ENCODE measurements at regions not wholly inside any gene's neighbourhood (a gene's known extent, or its start where the extent isn't known, plus 50 kb on each side); places are given as distances from the start of the nearest gene placed in this dataset.

GRCh38 chr10:5583525-5584175 lies 58.9 kb downstream of the CALML3 start:
- TF ChIP-seq, protein P1, sequence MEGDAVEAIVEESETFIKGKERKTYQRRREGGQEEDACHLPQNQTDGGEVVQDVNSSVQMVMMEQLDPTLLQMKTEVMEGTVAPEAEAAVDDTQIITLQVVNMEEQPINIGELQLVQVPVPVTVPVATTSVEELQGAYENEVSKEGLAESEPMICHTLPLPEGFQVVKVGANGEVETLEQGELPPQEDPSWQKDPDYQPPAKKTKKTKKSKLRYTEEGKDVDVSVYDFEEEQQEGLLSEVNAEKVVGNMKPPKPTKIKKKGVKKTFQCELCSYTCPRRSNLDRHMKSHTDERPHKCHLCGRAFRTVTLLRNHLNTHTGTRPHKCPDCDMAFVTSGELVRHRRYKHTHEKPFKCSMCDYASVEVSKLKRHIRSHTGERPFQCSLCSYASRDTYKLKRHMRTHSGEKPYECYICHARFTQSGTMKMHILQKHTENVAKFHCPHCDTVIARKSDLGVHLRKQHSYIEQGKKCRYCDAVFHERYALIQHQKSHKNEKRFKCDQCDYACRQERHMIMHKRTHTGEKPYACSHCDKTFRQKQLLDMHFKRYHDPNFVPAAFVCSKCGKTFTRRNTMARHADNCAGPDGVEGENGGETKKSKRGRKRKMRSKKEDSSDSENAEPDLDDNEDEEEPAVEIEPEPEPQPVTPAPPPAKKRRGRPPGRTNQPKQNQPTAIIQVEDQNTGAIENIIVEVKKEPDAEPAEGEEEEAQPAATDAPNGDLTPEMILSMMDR (tag by site-specific recombination; IDR thresholded peaks at IDR 0.05) = no peak
- no peak for TF ChIP-seq ZNF133 (tag by site-specific recombination; IDR thresholded peaks at IDR 0.05)
- no peak for TF ChIP-seq ZNF274 (IDR thresholded peaks at IDR 0.05; ENCODE audit: low read length)
- TF ChIP-seq ZNF274 (tag by site-specific recombination; IDR thresholded peaks at IDR 0.05; ENCODE audit: borderline replicate concordance) = no peak
- TF ChIP-seq ZBTB17 (tag by site-specific recombination; IDR thresholded peaks at IDR 0.05) = no peak
- TF ChIP-seq, protein P2, sequence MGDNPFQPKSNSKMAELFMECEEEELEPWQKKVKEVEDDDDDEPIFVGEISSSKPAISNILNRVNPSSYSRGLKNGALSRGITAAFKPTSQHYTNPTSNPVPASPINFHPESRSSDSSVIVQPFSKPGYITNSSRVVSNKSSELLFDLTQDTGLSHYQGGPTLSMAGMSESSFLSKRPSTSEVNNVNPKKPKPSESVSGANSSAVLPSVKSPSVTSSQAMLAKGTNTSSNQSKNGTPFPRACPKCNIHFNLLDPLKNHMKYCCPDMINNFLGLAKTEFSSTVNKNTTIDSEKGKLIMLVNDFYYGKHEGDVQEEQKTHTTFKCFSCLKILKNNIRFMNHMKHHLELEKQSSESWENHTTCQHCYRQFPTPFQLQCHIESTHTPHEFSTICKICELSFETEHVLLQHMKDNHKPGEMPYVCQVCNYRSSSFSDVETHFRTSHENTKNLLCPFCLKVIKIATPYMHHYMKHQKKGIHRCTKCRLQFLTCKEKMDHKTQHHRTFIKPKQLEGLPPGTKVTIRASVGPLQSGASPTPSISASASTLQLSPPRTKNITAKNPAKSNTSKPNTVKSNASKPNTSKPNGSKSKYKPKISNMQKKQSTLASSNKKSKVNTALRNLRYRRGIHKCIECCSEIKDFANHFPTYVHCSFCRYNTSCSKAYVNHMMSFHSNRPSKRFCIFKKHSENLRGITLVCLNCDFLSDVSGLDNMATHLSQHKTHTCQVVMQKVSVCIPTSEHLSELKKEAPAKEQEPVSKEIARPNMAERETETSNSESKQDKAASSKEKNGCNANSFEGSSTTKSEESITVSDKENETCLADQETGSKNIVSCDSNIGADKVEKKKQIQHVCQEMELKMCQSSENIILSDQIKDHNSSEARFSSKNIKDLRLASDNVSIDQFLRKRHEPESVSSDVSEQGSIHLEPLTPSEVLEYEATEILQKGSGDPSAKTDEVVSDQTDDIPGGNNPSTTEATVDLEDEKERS (tag by site-specific recombination; IDR thresholded peaks at IDR 0.05) = no peak
- no peak for TF ChIP-seq KLF10 (tag by site-specific recombination; IDR thresholded peaks at IDR 0.05)
- TF ChIP-seq KLF7 (tag by site-specific recombination; IDR thresholded peaks at IDR 0.05; ENCODE audit: borderline replicate concordance) = no peak
- TF ChIP-seq ZNF785 (tag by site-specific recombination; IDR thresholded peaks at IDR 0.05) = no peak
- TF ChIP-seq ZNF24 (tag by site-specific recombination; IDR thresholded peaks at IDR 0.05) = no peak
